ENCODE measurements at regions not wholly inside any gene's neighbourhood (a gene's known extent, or its start where the extent isn't known, plus 50 kb on each side); places are given as distances from the start of the nearest gene placed in this dataset.

DNA sequence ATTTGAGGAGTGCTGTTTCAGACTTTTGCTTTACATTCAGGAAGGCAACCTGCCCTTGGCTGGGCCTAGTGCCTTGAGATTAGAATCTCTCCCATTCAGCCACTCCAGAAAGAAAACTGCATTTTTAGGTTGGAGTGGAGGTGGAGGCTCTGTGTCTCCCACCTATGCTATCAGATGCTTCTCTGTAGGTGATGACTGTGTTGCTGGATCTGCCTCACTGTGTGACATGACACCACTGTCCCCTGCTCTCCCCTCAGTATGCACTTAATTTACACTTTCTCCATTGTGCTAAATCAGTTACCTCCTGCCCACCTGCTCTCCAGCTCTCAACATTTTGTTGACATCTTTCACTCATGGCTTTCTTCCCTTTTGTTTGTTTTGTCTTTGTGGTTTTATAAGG lies 265.8 kb downstream of the TENT4A start:
- Histone ChIP-seq H3K4me1 (no peaks in the 10 kb centered on the region), H3K27ac (no peak overlapping the region), H3K4me3 (no peak overlapping the region), H3K9me3 (no peaks in the 10 kb centered on the region), H3K36me3 (ENCODE audit: insufficient read depth in 1 of 2, low read depth in 1 of 2) (no peaks in the 10 kb centered on the region), H3K27me3 (ENCODE audit: insufficient read depth in 3 of 3, low read length in 2 of 3) (no peaks in the 10 kb centered on the region)
- intact Hi-C loops (cut with DNase I) = no loop called here
- no peak for ATAC-seq
- TF ChIP-seq CTCF (IDR thresholded peaks at IDR 0.05) = no peak
- DNase-seq = no peak

- H3K4me1 ChIP-seq = no peaks in the 10 kb centered on the region
- no peak for TF ChIP-seq CTCF (IDR thresholded peaks at IDR 0.05)
- H3K4me3 ChIP-seq = no peak overlapping the region
- H3K36me3 ChIP-seq (ENCODE audit: insufficient read depth in 1 of 2, low read depth in 1 of 2) = no peaks in the 10 kb centered on the region
- ATAC-seq (no peak), DNase-seq (no peak)
- no peaks in the 10 kb centered on the region for H3K27me3 ChIP-seq (ENCODE audit: insufficient read depth in 3 of 3, low read length in 2 of 3)
- intact Hi-C loops (cut with DNase I) = no loop called here
- no peak overlapping the region for H3K27ac ChIP-seq
- H3K9me3 ChIP-seq = no peaks in the 10 kb centered on the region
- WGBS, 3 donors = 48 to 50% (median 49%) methylated on average over 6 of the region's 6 CpGs
Observed at GRCh38 chr5:6989230-6989629, 276.0 kb downstream of the TENT4A start.

- no peaks in the 10 kb centered on the region for H3K4me1 ChIP-seq
- no peak overlapping the region for H3K27ac ChIP-seq
- intact Hi-C loops (cut with DNase I) = no loop called here
- H3K4me3 ChIP-seq = no peak overlapping the region
- TF ChIP-seq CTCF (IDR thresholded peaks at IDR 0.05) = no peak
- H3K27me3 ChIP-seq (ENCODE audit: insufficient read depth in 3 of 3, low read length in 2 of 3) = no peaks in the 10 kb centered on the region
- ATAC-seq = no peak
- WGBS, 3 donors = 77 to 91% (median 86%) methylated on average over 1 of the region's 1 CpG
- no peak for DNase-seq
- H3K36me3 ChIP-seq (ENCODE audit: insufficient read depth in 1 of 2, low read depth in 1 of 2) = no peaks in the 10 kb centered on the region
- peaks cover 4% of the 10 kb centered on the region for H3K9me3 ChIP-seq
Observed at GRCh38 chr5:6994097-6994496, 280.9 kb downstream of the TENT4A start.

DNA sequence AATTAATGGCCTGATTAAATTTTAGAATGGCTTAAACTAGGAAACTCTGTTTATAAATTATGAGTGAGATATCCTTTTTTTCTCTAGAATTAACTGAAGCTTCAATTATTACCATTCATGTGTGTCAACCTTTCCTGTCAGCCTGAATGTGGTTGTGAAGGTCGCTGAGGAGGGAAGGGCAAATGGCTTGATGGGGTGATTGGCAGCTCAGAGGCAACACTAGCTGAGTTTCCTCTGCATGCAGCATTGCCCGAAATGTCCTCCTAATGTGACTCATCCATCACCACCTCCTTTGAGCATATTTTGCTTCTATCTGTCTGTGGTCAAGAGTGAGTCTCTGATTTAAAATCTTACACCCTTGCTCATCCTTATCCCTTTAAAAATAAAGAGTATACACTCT lies 281.9 kb downstream of the TENT4A start:
- no peak for TF ChIP-seq CTCF (IDR thresholded peaks at IDR 0.05)
- WGBS, 3 donors = 55 to 66% (median 57%) methylated on average over 2 of the region's 2 CpGs
- intact Hi-C loops (cut with DNase I) = no loop called here

GRCh38 chr5:7000310-7000709 lies 287.1 kb downstream of the TENT4A start:
- no peak overlapping the region for H3K4me3 ChIP-seq
- no peaks in the 10 kb centered on the region for H3K4me1 ChIP-seq
- peaks cover 4% of the 10 kb centered on the region for H3K9me3 ChIP-seq
- intact Hi-C loops (cut with DNase I) = no loop called here
- no peaks in the 10 kb centered on the region for H3K27me3 ChIP-seq (ENCODE audit: insufficient read depth in 3 of 3, low read length in 2 of 3)
- TF ChIP-seq CTCF (IDR thresholded peaks at IDR 0.05) = no peak
- DNase-seq (no peak), ATAC-seq (no peak)
- H3K27ac ChIP-seq = no peak overlapping the region
- WGBS, 3 donors = 50 to 51% (median 50%) methylated on average over 4 of the region's 4 CpGs
- H3K36me3 ChIP-seq (ENCODE audit: insufficient read depth in 1 of 2, low read depth in 1 of 2) = no peaks in the 10 kb centered on the region

More for the DNA sequence above, 281.9 kb downstream of the TENT4A start:
- no peaks in the 10 kb centered on the region for H3K4me1 ChIP-seq
- no peak overlapping the region for H3K4me3 ChIP-seq
- H3K36me3 ChIP-seq (ENCODE audit: insufficient read depth in 1 of 2, low read depth in 1 of 2) = no peaks in the 10 kb centered on the region
- no peaks in the 10 kb centered on the region for H3K27me3 ChIP-seq (ENCODE audit: insufficient read depth in 3 of 3, low read length in 2 of 3)
- no peak overlapping the region for H3K27ac ChIP-seq
- DNase-seq (no peak), ATAC-seq (no peak)
- peaks cover 4% of the 10 kb centered on the region for H3K9me3 ChIP-seq

Data from psoas muscle (tissue), 7 donors.